Spleen (tissue), 7 donors: ENCODE measurements at regions not wholly inside any gene's neighbourhood (a gene's known extent, or its start where the extent isn't known, plus 50 kb on each side); places are given as distances from the start of the nearest gene placed in this dataset.

ENCODE experiments used
- CTCF ChIP-seq, 11 experiments: fragments of 200-600 bp in 7 of 11; fragments of 450-650 bp in 4 of 11; sonication (generic) in 4 of 11; IDR thresholded peaks in 8 of 11; conservative IDR thresholded peaks in 3 of 11; 1 replicate in 7 of 11; 2 replicates in 4 of 11; pipeline versions ENCODE4 v1.4.0 to v1.8.0; 2016 to 2021; ENCODE audit warnings: antibody characterized with exemption in 11 of 11, inconsistent platforms in 4 of 11, mild to moderate bottlenecking in 1 of 11
- POLR2A ChIP-seq, 3 donors: fragments of 450-650 bp; IDR thresholded peaks; one replicate each; pipeline ENCODE4 v1.5.1; 2017; ENCODE audit warnings: antibody characterized with exemption in 3 of 3, mild to moderate bottlenecking in 1 of 3
- POLR2AphosphoS5 ChIP-seq, 3 donors: sonication (generic); formaldehyde crosslinking; IDR thresholded peaks; one replicate each; pipeline ENCODE4 v1.5.1; 2017; ENCODE audit warnings: antibody characterized with exemption in 3 of 3
- donor health status: DM: no; HTN: no; CAD: no; lungs with moderate emphysema.
- donor health status: DM: no; HTN: no; CAD: no.
- donor health status: DM: no; HTN: no; CAD: no.

- TF ChIP-seq CTCF (IDR thresholded peaks at IDR 0.05 in 8 of 11, conservative IDR thresholded peaks at IDR 0.05 in 3 of 11) (no peak), POLR2AphosphoS5 (IDR thresholded peaks at IDR 0.05) (no peak), POLR2A (IDR thresholded peaks at IDR 0.05) (no peak)
Observed at GRCh38 chr11:29361369-29361768, 655.5 kb downstream of the KCNA4 start.
